Kidney (tissue), 13 donors: ENCODE measurements at regions not wholly inside any gene's neighbourhood (a gene's known extent, or its start where the extent isn't known, plus 50 kb on each side); places are given as distances from the start of the nearest gene placed in this dataset.

Experiments
- DNase-seq, 5 donors: peaks; one replicate each; pipeline ENCODE4 v3.0.0-alpha.2; 2013 to 2020
- FAIRE-seq: peaks from 2 replicates; lab custom pipeline; 2012; peaks lifted over from hg19 to GRCh38; lab: Jason Lieb, UNC
- H3K27ac ChIP-seq, 2 donors: one replicate each; pipeline ENCODE4 v1.7.0; 2013; ENCODE audit warnings: low read depth in 2 of 2, low read length in 2 of 2, inconsistent platforms in 1 of 2
- H3K27me3 ChIP-seq: one replicate; pipeline ENCODE4 v1.7.1; 2013; ENCODE audit warnings: low read length, inconsistent platforms; ENCODE audit not compliant: control insufficient read depth, insufficient read depth
- H3K36me3 ChIP-seq, 3 donors: one replicate each; pipeline versions ENCODE4 v1.7.0 to v1.7.1; 2013; ENCODE audit warnings: low read length in 3 of 3, control low read depth in 1 of 3, inconsistent platforms in 1 of 3; ENCODE audit not compliant: insufficient read depth in 3 of 3, control insufficient read depth in 2 of 3
- H3K4me1 ChIP-seq, 3 donors: one replicate each; pipeline versions ENCODE4 v1.7.0 to v1.7.1; 2013; ENCODE audit warnings: low read length in 3 of 3, inconsistent platforms in 1 of 3, low read depth in 1 of 3; ENCODE audit not compliant: control insufficient read depth in 2 of 3, insufficient read depth in 2 of 3
- H3K4me3 ChIP-seq, 3 donors: one replicate each; pipeline versions ENCODE4 v1.7.0 to v1.8.1; 2013; ENCODE audit warnings: low read length in 3 of 3, control low read depth in 1 of 3, inconsistent platforms in 1 of 3
- H3K9ac ChIP-seq, 3 donors: one replicate each; pipeline versions ENCODE4 v1.7.0 to v1.7.1; 2013; ENCODE audit warnings: low read length in 3 of 3, control low read depth in 1 of 3, inconsistent platforms in 1 of 3
- H3K9me3 ChIP-seq, 3 donors: one replicate each; pipeline versions ENCODE4 v1.7.0 to v1.7.1; 2013; ENCODE audit warnings: low read length in 3 of 3, control low read depth in 1 of 3, inconsistent platforms in 1 of 3; ENCODE audit not compliant: control insufficient read depth in 2 of 3, insufficient read depth in 1 of 3
- CTCF ChIP-seq: IDR thresholded peaks from 3 replicates; pipeline ENCODE4 v1.5.1; 2012; ENCODE audit warnings: mild to moderate bottlenecking, moderate library complexity, borderline replicate concordance; ENCODE audit not compliant: insufficient read depth; ENCODE audit errors: extremely low read depth
- intact Hi-C: fragments of 100-400 bp; cut with DNase I; formaldehyde crosslinking; loops from one replicate; pipeline ENCODE4 v1.11.1; 2022
- donor health status: control.
- donor health status: control.
- donor health status: control.
- donor health status: control.
- donor health status: control.
- donor health status: DM: yes; HTN: yes; CAD: no.
- donor health status: Normal renal cell carcinoma (clear cell type).

GRCh38 chr3:22117091-22117490 lies 366.1 kb upstream of the ZNF385D start:
- H3K36me3 ChIP-seq = no peaks in the 10 kb centered on the region
- TF ChIP-seq CTCF = no peak
- no peak overlapping the region for H3K27ac ChIP-seq
- FAIRE-seq (no peak), DNase-seq (no peak)
- intact Hi-C loops = no loop called here
- H3K4me1 ChIP-seq = no peaks in the 10 kb centered on the region
- H3K4me3 ChIP-seq = no peak overlapping the region
- H3K27me3 ChIP-seq = no peaks in the 10 kb centered on the region
- H3K9me3 ChIP-seq = no peaks in the 10 kb centered on the region
- H3K9ac ChIP-seq = no peak overlapping the region

GRCh38 chr3:22117751-22118346 lies 366.8 kb upstream of the ZNF385D start:
- FAIRE-seq (peak; percentile 98), DNase-seq (peak in 2 of 5 donors; percentile 56 to 77)
- intact Hi-C loops = no loop called here
- Histone ChIP-seq H3K9me3 (no peaks in the 10 kb centered on the region), H3K27ac (no peak overlapping the region), H3K36me3 (no peaks in the 10 kb centered on the region), H3K27me3 (no peaks in the 10 kb centered on the region), H3K9ac (no peak overlapping the region), H3K4me3 (no peak overlapping the region), H3K4me1 (no peaks in the 10 kb centered on the region)
- TF ChIP-seq CTCF = peak; percentile 14

GRCh38 chr3:22118542-22118941 lies 367.5 kb upstream of the ZNF385D start:
- intact Hi-C loops = no loop called here
- Histone ChIP-seq H3K9ac (no peak overlapping the region), H3K4me3 (no peak overlapping the region), H3K4me1 (no peaks in the 10 kb centered on the region), H3K36me3 (no peaks in the 10 kb centered on the region), H3K27ac (no peak overlapping the region), H3K27me3 (no peaks in the 10 kb centered on the region), H3K9me3 (no peaks in the 10 kb centered on the region)
- TF ChIP-seq CTCF = no peak
- no peak for FAIRE-seq
- no peak for DNase-seq

- Histone ChIP-seq H3K27me3 (no peaks in the 10 kb centered on the region), H3K4me1 (no peaks in the 10 kb centered on the region), H3K9ac (no peak overlapping the region), H3K4me3 (no peak overlapping the region), H3K27ac (no peak overlapping the region), H3K9me3 (no peaks in the 10 kb centered on the region), H3K36me3 (no peaks in the 10 kb centered on the region)
- no peak for FAIRE-seq
- peak in 2 of 5 donors; percentile 10 to 17 for DNase-seq
- no peak for TF ChIP-seq CTCF
- intact Hi-C loops = no loop called here
Observed at GRCh38 chr3:22121068-22121701, 370.2 kb upstream of the ZNF385D start.
